Mucosa of stomach (tissue), 1 donor: ENCODE measurements at regions not wholly inside any gene's neighbourhood (a gene's known extent, or its start where the extent isn't known, plus 50 kb on each side); places are given as distances from the start of the nearest gene placed in this dataset.

Experiments
- H3K27me3 ChIP-seq: one replicate; pipeline ENCODE4 v1.7.0; 2013; ENCODE audit warnings: mild to moderate bottlenecking, low read length; ENCODE audit not compliant: control insufficient read depth, insufficient read depth
- H3K36me3 ChIP-seq: one replicate; pipeline ENCODE4 v1.7.0; 2013; ENCODE audit warnings: low read length; ENCODE audit not compliant: control insufficient read depth, insufficient read depth
- H3K4me1 ChIP-seq: one replicate; pipeline ENCODE4 v1.7.0; 2013; ENCODE audit warnings: mild to moderate bottlenecking, low read length; ENCODE audit not compliant: control insufficient read depth, insufficient read depth
- H3K4me3 ChIP-seq: one replicate; pipeline ENCODE4 v1.7.0; 2013; ENCODE audit warnings: low read length
- H3K9ac ChIP-seq: one replicate; pipeline ENCODE4 v1.7.0; 2013; ENCODE audit warnings: mild to moderate bottlenecking, low read length, moderate library complexity
- H3K9me3 ChIP-seq: one replicate; pipeline ENCODE4 v1.7.0; 2013; ENCODE audit warnings: mild to moderate bottlenecking, low read length, moderate library complexity; ENCODE audit not compliant: control insufficient read depth
- donor health status: Pancreatic carcinoma.

DNA sequence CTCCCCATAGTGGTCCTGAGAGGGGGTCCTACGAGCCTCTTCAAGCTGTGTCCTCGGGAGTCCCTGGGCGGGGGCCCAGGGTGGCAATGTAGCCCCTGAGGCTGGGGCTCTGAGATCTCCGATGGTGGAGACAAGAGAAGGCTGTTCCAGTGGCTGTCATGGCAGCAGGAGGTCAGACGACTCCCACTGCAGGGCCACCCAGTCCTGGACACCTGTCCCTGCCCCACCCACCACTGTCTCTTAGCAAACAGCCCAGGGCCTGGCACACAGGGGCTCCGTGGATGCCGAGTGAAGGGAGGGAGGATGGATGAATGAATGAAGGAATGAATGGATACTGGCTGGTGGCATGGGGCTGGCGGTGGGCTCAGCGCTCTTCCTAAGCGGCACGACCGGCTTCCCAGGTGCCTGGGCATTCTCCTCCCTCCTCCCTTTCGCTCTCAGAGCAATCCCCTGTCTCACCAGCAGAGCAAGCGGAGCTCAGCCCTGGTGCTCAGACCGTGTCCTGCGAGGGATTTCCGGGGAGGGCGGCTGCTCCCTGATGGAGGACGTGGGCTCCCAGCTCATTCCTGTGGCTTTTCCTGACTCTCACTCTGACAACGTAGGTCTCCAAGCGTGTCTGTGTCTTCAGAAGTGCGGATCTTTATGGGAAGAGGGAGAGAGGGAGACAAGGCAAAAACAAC lies 1272.6 kb downstream of the BRD1 start:
- Histone ChIP-seq H3K4me3 (no peak overlapping the region), H3K27me3 (peaks cover 3% of the 10 kb centered on the region), H3K9me3 (no peaks in the 10 kb centered on the region), H3K9ac (no peak overlapping the region), H3K4me1 (no peaks in the 10 kb centered on the region), H3K36me3 (no peaks in the 10 kb centered on the region)

DNA sequence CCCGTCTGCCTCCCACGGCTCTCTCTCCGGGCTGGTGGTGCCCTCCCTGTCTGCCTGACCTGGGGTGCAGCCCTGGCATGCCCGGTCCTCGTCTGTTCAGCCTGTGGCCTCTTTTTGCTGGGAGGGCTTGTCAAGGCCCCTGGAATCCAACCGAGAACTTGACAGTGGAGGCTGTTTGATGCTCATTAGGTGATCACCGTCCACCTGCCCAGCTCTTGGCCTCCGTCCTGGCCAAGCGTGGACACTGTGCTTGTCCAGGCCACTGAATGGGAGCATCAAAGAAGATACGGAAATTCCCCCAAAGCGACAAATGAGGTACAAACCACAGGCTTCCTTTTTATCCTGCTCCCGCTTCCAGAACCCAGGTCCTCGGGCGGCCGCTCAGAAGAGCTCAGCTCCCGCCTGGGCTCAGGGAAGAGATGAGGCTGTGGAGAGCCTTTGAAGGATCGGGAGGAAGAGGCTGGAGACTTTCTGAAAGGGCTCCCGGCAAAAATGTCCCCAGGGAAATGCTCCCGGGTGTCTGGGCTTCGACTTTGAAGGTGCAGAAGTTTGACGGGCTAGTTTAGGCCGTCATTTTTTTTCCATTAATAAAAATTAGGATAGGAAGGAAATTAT lies 1273.9 kb downstream of the BRD1 start:
- Histone ChIP-seq H3K27me3 (peaks cover 3% of the 10 kb centered on the region), H3K4me1 (no peaks in the 10 kb centered on the region), H3K4me3 (no peak overlapping the region), H3K9me3 (no peaks in the 10 kb centered on the region), H3K36me3 (no peaks in the 10 kb centered on the region), H3K9ac (no peak overlapping the region)

DNA sequence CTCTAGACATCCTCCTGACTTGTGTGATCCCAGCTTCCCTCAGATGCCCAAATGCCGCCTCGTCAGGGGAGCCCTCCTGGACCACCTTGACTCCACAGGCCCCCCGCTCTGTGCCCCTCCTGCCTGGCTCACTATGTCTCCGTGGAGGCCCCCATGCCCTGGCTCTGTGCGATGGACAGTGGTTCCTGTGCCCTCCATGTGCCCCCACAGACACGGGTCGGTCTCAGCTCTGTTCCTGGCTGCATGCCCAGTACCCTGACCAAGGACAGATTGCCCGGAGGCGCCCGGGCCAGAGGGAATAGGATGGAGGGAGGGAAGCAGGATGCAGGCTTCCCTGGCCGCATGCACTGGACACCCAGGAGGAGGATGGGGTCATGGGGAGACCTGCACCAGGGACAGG lies 1274.6 kb downstream of the BRD1 start:
- H3K9me3 ChIP-seq: no peaks in the 10 kb centered on the region
- H3K27me3 ChIP-seq: peaks cover 3% of the 10 kb centered on the region
- no peaks in the 10 kb centered on the region for H3K36me3 ChIP-seq
- no peaks in the 10 kb centered on the region for H3K4me1 ChIP-seq
- no peak overlapping the region for H3K4me3 ChIP-seq
- no peak overlapping the region for H3K9ac ChIP-seq

DNA sequence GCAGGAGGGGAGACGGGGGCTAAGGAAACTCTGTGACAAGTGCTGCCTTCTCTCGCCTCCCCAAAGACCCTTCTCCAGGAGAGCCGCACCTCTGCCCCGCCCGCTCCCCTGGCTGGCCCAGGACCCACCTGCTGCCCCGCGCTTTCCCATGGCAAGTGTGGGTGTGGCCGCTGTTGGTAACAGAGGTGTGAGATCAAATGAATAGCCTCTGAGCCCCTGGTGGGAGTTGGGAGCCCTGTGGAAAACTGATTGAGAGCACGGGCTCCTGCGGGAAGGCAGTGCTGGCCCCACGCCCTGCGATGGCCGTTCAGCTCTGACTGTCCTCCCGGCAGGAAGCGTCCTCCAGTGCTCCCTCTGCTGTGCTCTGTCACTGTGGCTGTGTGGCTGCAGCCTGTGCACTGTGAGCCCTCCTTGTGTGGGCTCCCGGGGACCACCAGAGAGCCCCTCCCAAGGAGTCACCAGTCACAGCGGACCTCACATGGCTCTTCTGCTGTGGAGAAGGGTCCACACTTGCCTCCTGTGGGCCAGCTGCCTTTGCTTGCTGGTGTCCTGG lies 1275.9 kb downstream of the BRD1 start:
- Histone ChIP-seq H3K9me3 (no peaks in the 10 kb centered on the region), H3K36me3 (no peaks in the 10 kb centered on the region), H3K4me1 (no peaks in the 10 kb centered on the region), H3K27me3 (peaks cover 3% of the 10 kb centered on the region), H3K9ac (no peak overlapping the region), H3K4me3 (no peak overlapping the region)

DNA sequence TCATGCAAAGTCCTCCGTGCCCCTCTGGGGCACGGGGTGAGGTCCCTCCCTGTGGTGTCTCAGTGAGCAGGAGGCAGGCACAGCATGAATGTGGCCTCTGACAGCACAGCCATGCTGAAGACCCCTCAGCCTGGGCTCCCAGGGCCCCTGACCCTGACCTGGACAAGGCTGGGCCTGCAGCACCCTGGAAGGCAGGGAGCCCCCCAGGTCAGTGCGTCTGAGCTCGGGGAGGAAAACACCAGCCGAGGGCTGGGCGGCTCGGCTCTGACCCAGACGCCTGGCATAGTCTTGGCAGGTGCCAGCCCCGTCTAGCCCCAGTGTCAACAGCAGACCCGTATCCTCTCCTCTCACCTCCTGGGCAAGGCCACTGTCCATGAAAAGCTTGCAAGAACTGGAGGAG lies 1276.6 kb downstream of the BRD1 start:
- H3K27me3 ChIP-seq: peaks cover 3% of the 10 kb centered on the region
- H3K9me3 ChIP-seq: no peaks in the 10 kb centered on the region
- H3K36me3 ChIP-seq: no peaks in the 10 kb centered on the region
- H3K9ac ChIP-seq: no peak overlapping the region
- no peak overlapping the region for H3K4me3 ChIP-seq
- no peaks in the 10 kb centered on the region for H3K4me1 ChIP-seq

DNA sequence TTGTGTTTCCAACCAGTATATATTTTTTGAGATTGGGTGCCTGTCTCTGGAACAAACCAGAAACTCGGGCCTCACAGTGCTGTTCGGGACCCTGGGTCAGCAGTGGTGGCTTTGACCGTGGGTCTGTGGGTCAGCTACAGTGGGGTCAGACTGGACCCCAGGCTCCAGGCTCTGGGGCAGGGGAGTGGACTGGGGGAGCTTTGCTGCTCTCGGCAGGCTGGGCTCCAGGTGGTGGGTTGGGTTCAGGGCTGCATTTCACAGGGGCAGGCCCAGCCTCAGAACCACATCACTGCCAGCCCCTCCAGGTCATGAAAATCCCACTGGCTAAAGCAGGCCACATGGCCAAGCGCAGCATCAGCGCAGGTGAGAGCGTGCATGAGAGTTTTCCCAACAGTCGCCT lies 1279.3 kb downstream of the BRD1 start:
- H3K36me3 ChIP-seq: no peaks in the 10 kb centered on the region
- H3K27me3 ChIP-seq: peaks cover 3% of the 10 kb centered on the region
- H3K4me1 ChIP-seq: no peaks in the 10 kb centered on the region
- H3K4me3 ChIP-seq: no peak overlapping the region
- H3K9me3 ChIP-seq: no peaks in the 10 kb centered on the region
- no peak overlapping the region for H3K9ac ChIP-seq

DNA sequence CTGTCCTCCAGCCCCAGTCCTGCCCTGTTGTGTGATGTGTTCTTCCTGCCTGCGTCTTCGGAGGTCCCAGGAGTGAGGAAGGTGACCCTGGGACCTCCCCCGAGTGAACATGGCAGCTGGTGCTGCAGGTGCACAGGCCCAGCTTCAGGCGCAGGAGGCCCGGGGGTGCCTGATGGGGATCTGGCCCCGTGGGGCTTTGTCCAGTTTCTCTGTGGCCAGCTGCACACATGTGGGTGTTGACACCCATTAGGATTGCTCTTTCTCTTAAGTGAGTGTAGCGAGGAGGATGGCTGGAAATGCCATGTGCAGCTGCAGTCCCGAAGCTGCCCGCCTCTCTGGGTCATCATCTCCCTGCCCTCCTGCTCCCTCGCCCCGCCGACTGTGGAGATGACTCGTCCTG lies 1279.7 kb downstream of the BRD1 start:
- no peaks in the 10 kb centered on the region for H3K9me3 ChIP-seq

DNA sequence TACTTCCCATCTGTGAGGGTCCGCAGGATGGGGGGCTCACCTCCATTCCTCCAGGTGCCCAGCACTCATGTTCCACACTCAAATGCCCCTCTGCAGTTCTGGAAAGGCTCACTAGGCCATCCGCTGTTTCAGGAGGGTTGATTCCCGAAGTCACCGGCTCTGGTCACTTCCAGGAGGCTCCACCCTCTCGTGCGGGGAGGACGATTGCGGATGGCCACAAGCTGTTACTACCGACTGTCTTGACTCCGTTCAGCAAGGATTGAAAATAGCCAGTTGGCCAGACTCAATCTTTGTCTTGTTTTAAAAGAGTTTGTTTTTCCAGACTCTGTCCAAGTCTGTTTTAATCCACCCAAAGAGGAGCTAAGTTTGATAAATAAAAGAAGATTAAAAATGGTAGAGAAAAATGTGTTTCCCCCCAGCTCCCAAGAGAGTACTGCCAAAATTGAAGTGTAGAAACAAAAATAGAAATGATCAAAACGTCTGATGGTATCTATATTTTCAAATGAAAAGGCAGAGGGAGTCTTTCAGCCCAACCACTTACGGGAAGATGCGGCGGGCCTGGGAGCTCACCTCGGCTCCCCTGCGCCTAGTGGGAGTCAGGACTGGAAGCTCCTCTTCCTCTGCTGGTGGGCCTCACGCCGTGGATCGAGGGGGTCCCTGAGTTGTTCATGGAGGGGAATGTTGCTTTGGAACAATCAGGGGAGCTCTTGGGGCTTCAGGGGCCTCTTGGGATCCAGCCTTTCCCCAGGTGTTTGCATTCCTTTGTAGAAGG lies 1280.8 kb downstream of the BRD1 start:
- no peak overlapping the region for H3K9ac ChIP-seq
- H3K27me3 ChIP-seq: no peaks in the 10 kb centered on the region
- H3K4me3 ChIP-seq: no peak overlapping the region
- no peaks in the 10 kb centered on the region for H3K36me3 ChIP-seq
- no peaks in the 10 kb centered on the region for H3K9me3 ChIP-seq
- no peaks in the 10 kb centered on the region for H3K4me1 ChIP-seq

More for the DNA sequence above, 1279.7 kb downstream of the BRD1 start:
- Histone ChIP-seq H3K4me1 (no peaks in the 10 kb centered on the region), H3K9ac (no peak overlapping the region), H3K4me3 (no peak overlapping the region), H3K27me3 (peaks cover 3% of the 10 kb centered on the region), H3K36me3 (no peaks in the 10 kb centered on the region)

DNA sequence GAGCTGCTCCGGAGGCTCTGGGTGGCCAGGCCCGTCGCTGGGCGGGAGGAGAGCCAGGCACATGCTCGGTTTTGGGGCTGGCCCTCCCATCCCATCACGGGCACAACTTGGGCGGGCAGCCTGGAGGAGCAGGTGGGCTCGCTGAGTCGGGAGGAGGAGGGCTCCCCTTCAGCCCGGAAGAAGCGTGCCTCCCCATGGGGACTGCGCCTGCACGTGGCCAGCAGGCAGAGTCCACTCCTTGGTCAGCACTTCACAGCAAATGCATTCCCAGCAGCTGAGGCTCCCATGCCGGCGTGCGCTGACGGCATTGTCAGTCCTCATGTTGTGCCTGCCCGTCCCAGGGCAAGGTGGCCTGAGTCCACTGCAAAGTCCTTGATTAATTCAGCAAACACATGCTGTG lies 1281.7 kb downstream of the BRD1 start:
- no peaks in the 10 kb centered on the region for H3K9me3 ChIP-seq
- H3K9ac ChIP-seq: no peak overlapping the region

DNA sequence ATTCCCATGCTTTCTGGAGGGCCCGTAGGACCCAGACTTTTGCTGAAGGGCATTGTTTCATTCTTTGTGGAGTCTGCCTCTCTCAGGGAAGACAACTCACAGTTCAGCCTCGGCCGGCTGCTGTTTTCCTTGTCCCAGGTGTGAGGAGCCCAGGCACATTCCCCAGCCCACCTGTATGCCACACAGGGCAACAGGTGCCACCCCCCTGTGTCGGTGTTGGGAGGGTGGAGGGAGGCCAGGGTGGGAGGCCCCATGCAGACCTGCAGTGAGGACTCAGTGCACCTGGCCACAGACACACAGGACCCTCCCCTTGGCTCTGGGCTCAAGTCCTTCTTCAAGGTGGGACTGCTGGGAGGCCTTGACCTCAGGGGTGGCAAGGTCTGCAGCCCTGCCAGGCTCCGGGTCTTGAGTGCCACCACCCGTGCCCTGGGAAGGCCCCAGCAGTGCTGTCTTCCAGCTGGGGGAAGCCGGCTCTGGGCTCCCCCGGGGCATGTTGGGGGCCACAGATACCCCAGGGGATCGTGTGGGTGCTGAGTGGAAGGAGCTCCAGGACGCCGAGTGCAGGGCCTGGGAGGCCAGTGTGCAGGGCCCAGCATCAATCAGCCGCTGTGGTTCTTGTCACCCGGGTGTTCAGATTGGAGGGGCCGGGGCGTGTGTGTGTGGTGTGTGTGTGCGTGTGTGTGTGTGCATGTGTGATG lies 1286.1 kb downstream of the BRD1 start:
- Histone ChIP-seq H3K4me3 (no peak overlapping the region), H3K27me3 (no peaks in the 10 kb centered on the region), H3K4me1 (no peaks in the 10 kb centered on the region), H3K36me3 (no peaks in the 10 kb centered on the region), H3K9ac (no peak overlapping the region), H3K9me3 (no peaks in the 10 kb centered on the region)

More for the DNA sequence above, 1281.7 kb downstream of the BRD1 start:
- no peak overlapping the region for H3K4me3 ChIP-seq
- H3K4me1 ChIP-seq: no peaks in the 10 kb centered on the region
- no peaks in the 10 kb centered on the region for H3K36me3 ChIP-seq
- H3K27me3 ChIP-seq: no peaks in the 10 kb centered on the region

DNA sequence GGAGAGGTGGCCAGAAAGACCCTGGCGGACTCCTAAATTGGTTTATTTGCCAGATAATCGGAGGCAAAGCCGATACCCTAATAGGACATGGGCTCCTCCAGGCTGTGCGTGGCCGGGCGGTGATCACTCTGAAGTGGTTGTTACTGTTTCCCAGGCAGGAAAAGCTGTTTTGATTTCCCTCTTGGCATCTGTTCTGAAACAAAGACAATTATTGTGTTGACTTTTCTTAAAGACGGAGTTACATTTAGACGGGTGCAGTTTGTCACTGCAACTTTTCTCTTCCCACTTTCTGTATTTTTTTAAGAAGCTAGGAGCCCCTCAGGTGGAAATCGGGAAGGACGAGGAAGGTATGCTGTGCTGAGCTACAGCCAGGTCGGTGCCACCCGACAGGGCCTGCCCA lies 1288.4 kb downstream of the BRD1 start:
- no peaks in the 10 kb centered on the region for H3K4me1 ChIP-seq
- no peak overlapping the region for H3K4me3 ChIP-seq
- no peaks in the 10 kb centered on the region for H3K27me3 ChIP-seq
- no peak overlapping the region for H3K9ac ChIP-seq
- no peaks in the 10 kb centered on the region for H3K9me3 ChIP-seq
- H3K36me3 ChIP-seq: no peaks in the 10 kb centered on the region
